ENCODE measurements at regions not wholly inside any gene's neighbourhood (a gene's known extent, or its start where the extent isn't known, plus 50 kb on each side); places are given as distances from the start of the nearest gene placed in this dataset.

GRCh38 chr10:4692206-4692605 lies 133.8 kb upstream of the AKR1E2 start:
- Histone ChIP-seq H3K36me3 (no peaks in the 10 kb centered on the region), H3K27ac (no peak overlapping the region), H3K9me3 (no peaks in the 10 kb centered on the region), H3K27me3 (ENCODE audit: low read depth) (no peaks in the 10 kb centered on the region), H3K4me3 (no peak overlapping the region), H3K4me1 (no peaks in the 10 kb centered on the region)
- intact Hi-C loops (cut with DNase I) = no loop called here
- ATAC-seq = no peak
- no peak for DNase-seq
- TF ChIP-seq CTCF (IDR thresholded peaks at IDR 0.05) = no peak

DNA sequence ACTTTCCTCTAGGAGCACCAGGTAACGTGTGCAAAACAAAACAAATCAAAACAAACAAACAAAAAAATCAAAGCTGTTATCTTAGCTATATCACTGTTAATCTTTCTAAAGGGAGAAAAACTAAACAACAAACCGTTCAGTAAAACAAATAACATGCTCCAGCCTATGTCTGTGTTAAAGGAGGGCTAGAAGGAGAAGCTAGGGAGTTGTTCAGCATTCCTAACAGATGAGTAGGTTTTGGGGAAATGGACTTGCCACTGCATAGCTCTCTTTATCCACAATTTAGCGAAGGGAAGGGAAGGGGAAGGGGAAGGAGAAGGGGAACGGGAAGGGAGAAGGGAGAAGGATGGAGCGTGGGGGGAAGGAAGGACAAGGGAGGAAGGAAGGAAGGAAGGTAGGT lies 134.2 kb upstream of the AKR1E2 start:
- TF ChIP-seq CTCF (IDR thresholded peaks at IDR 0.05) = no peak

DNA sequence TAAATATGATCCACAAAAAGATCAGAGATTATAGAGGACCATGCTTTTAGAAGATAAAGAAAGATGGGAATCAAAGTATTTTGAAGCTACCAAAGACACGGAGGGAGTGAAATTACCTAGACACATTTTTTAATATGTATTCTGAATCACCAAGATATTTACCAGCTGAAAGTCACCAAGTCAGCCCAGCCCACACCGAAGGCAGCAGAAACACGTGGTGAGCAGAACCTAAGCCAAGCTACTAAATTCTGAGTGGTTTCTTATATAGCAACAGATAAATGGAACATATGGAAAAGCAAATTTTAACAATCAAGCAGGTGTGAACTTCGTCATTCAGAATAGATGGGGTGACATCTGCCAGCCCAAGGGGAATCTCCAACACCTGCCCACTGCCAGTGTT lies 134.7 kb upstream of the AKR1E2 start:
- TF ChIP-seq CTCF (IDR thresholded peaks at IDR 0.05) = no peak
- H3K36me3 ChIP-seq = no peaks in the 10 kb centered on the region
- DNase-seq (no peak), ATAC-seq (no peak)
- H3K27ac ChIP-seq = no peak overlapping the region
- no peak overlapping the region for H3K4me3 ChIP-seq
- H3K4me1 ChIP-seq = no peaks in the 10 kb centered on the region
- intact Hi-C loops (cut with DNase I) = no loop called here
- H3K27me3 ChIP-seq (ENCODE audit: low read depth) = no peaks in the 10 kb centered on the region
- no peaks in the 10 kb centered on the region for H3K9me3 ChIP-seq

More for the DNA sequence above, 134.2 kb upstream of the AKR1E2 start:
- Histone ChIP-seq H3K27ac (no peak overlapping the region), H3K9me3 (no peaks in the 10 kb centered on the region), H3K4me3 (no peak overlapping the region), H3K36me3 (no peaks in the 10 kb centered on the region), H3K4me1 (no peaks in the 10 kb centered on the region), H3K27me3 (ENCODE audit: low read depth) (no peaks in the 10 kb centered on the region)
- DNase-seq = no peak
- intact Hi-C loops (cut with DNase I) = no loop called here
- peak in 1 of 2 donors; percentile 65 for ATAC-seq

- H3K4me1 ChIP-seq = no peaks in the 10 kb centered on the region
- no peaks in the 10 kb centered on the region for H3K9me3 ChIP-seq
- H3K4me3 ChIP-seq = no peak overlapping the region
- H3K27me3 ChIP-seq (ENCODE audit: low read depth) = no peaks in the 10 kb centered on the region
- DNase-seq (no peak), ATAC-seq (peak in 1 of 2 donors; percentile 43)
- H3K27ac ChIP-seq = no peak overlapping the region
- H3K36me3 ChIP-seq = no peaks in the 10 kb centered on the region
- TF ChIP-seq CTCF (IDR thresholded peaks at IDR 0.05) = no peak
- intact Hi-C loops (cut with DNase I) = no loop called here
Observed at GRCh38 chr10:4688601-4689000, 137.4 kb upstream of the AKR1E2 start.

DNA sequence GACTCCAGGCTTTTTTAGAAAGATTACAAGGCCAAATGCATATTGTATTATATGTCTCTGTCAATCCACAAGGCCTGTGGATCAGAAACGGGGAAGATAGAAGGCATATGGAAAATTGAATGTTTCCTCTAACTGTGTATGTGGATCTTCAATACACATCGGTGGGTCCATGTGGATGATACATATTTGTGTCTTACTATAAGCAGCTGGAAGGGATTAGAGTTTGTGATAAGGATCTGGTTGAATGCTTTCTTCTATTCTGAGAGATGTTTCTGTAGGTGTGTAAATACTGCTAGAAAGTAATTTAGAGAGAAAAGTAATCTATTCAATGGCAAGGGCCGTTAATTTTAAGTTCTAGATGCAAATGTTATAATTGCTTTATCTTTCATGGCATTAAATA lies 137.8 kb upstream of the AKR1E2 start:
- Histone ChIP-seq H3K36me3 (no peaks in the 10 kb centered on the region), H3K4me1 (no peaks in the 10 kb centered on the region)

More for the DNA sequence above, 137.8 kb upstream of the AKR1E2 start:
- intact Hi-C loops (cut with DNase I) = no loop called here
- Histone ChIP-seq H3K4me3 (no peak overlapping the region), H3K27me3 (ENCODE audit: low read depth) (no peaks in the 10 kb centered on the region), H3K27ac (no peak overlapping the region), H3K9me3 (no peaks in the 10 kb centered on the region)
- TF ChIP-seq CTCF (IDR thresholded peaks at IDR 0.05) = no peak
- ATAC-seq = no peak
- no peak for DNase-seq

All from lower lobe of right lung (tissue), 2 donors.